ENCODE measurements at regions not wholly inside any gene's neighbourhood (a gene's known extent, or its start where the extent isn't known, plus 50 kb on each side); places are given as distances from the start of the nearest gene placed in this dataset.
"Not testable (repeated sequence)": the region's sequence is repeated elsewhere in the genome, so short reads cannot be mapped to it uniquely, and the experiment has no call there.

DNA sequence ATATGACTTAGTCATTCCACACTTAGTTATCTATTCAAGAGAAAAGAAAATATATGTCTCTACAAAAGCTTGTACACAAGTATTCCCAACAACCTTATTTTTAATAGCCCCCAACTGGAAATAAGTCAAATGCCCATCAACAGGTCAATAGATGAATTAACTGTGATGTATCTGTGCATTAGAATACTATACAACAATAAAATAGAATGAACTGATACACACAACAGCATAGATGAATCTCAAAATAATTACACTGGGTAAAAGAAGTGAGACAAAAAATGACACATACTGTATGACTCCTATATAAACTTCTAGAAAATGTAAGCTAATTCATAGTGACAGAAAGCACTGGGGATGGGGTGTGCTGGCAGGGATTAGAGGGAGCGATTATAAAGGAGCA lies 354.1 kb upstream of the DIPK2B start:
- no peak for DNase-seq (ENCODE audit: low spot score)
- in situ Hi-C loops (cut with MboI; ENCODE audit: low pct_unique_long_range_greater_than_20kb, low sequenced_read_pairs, unreplicated experiment) = no loop called here
- no peak for TF ChIP-seq CTCF (IDR thresholded peaks at IDR 0.05; ENCODE audit: extremely low read depth, insufficient read depth, missing control alignments)

DNA sequence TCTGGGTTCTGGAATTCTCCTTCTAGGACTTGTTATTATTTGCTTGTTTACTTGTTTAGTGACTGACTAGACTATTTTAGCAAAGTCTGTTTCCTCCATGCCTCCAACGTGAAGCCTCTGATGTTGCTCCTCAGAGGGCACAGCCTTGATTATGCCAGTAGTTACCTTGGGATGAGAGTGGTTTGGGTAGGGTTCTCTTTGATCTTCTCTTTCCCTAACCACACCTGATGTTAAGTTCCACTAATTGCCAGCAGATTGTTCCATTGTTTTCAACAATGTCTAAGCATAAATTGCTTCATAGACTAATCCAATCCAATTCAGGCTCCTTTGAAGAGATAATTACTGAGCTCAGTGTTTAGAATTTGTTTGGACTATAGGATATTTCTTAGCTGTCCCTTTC lies 352.7 kb upstream of the DIPK2B start:
- DNase-seq (ENCODE audit: low spot score) = no peak
- in situ Hi-C loops (cut with MboI; ENCODE audit: low pct_unique_long_range_greater_than_20kb, low sequenced_read_pairs, unreplicated experiment) = no loop called here
- TF ChIP-seq CTCF (IDR thresholded peaks at IDR 0.05; ENCODE audit: extremely low read depth, insufficient read depth, missing control alignments) = no peak

DNA sequence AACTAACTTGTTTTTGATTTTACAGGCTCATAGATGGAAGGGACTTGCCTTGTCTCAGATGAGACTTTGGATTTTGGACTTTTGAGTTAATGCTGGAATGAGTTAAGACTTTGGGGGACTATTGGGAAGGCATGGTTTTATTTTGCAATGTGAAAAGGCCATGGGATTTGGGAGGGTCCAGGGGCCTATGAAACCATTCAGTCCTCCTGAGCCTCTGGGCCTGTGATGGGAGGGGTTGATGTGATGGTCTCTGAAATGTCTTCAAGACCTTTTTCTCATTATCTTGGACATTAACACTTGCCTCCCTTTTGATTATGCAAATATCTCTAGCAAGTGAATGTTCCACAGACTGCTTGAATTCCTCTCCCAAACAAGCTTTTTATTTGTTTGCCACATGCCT lies 346.0 kb upstream of the DIPK2B start:
- in situ Hi-C loops (cut with MboI; ENCODE audit: low pct_unique_long_range_greater_than_20kb, low sequenced_read_pairs, unreplicated experiment) = loop anchor here (25.0 kb wide), 1 partner anchor 291 kb away; no protein-coding TSS in a partner anchor
- not testable (repeated sequence) for DNase-seq (ENCODE audit: low spot score)

DNA sequence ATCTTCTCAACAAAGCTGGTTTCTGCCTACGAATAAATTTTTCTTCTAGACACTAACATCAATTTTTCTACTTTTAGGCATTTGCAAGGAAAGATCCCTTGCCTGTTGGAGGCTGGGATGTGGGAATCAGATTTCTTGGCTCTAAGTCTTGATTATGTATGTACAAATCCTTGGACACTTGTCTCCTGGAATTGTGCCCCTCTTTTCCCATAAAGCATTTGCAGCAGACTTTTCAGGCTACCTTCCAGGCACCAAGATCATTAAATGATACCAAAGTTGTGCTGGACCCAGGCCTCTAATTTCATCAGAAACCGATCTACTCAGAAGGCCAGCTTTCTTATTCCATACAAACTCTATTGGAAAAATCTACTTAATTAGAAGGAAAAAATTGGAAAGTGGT lies 339.5 kb upstream of the DIPK2B start:
- DNase-seq (ENCODE audit: low spot score) = no peak
- TF ChIP-seq CTCF (IDR thresholded peaks at IDR 0.05; ENCODE audit: extremely low read depth, insufficient read depth, missing control alignments) = no peak
- in situ Hi-C loops (cut with MboI; ENCODE audit: low pct_unique_long_range_greater_than_20kb, low sequenced_read_pairs, unreplicated experiment) = loop anchor here (25.0 kb wide), 1 partner anchor 297 kb away; no protein-coding TSS in a partner anchor

GRCh38 chrX:45537936-45538335 lies 337.3 kb upstream of the DIPK2B start:
- DNase-seq (ENCODE audit: low spot score) = no peak
- TF ChIP-seq CTCF (IDR thresholded peaks at IDR 0.05; ENCODE audit: extremely low read depth, insufficient read depth, missing control alignments) = no peak
- in situ Hi-C loops (cut with MboI; ENCODE audit: low pct_unique_long_range_greater_than_20kb, low sequenced_read_pairs, unreplicated experiment) = loop anchor here (25.0 kb wide), 1 partner anchor 299 kb away; no protein-coding TSS in a partner anchor

- in situ Hi-C loops (cut with MboI; ENCODE audit: low pct_unique_long_range_greater_than_20kb, low sequenced_read_pairs, unreplicated experiment) = loop anchor here (25.0 kb wide), 1 partner anchor 309 kb away; no protein-coding TSS in a partner anchor
- DNase-seq (ENCODE audit: low spot score) = no peak
- TF ChIP-seq CTCF (IDR thresholded peaks at IDR 0.05; ENCODE audit: extremely low read depth, insufficient read depth, missing control alignments) = no peak
Observed at GRCh38 chrX:45527834-45528233, 327.2 kb upstream of the DIPK2B start.

DNA sequence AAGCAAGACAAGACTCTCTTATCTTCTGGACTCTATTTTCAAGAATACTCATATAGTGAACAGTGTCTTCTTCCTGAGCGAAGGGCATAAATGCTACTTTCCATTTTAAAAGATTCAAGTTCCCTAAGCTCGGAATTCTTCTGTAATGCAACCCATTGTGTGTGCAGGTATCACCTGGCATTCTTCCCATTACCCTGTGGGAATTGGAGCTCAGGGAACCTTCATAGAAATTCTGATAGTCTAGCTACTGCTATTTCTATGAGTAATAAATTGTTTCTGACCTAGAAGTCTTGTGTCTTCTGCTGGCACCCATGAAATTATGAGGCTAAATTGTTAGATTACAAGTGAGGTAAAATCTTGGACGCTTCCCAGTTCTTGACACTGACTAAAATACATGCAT lies 324.1 kb upstream of the DIPK2B start:
- in situ Hi-C loops (cut with MboI; ENCODE audit: low pct_unique_long_range_greater_than_20kb, low sequenced_read_pairs, unreplicated experiment) = loop anchor here (25.0 kb wide), 1 partner anchor 312 kb away; no protein-coding TSS in a partner anchor
- DNase-seq (ENCODE audit: low spot score) = no peak

More for the DNA sequence above, 324.1 kb upstream of the DIPK2B start:
- TF ChIP-seq CTCF (IDR thresholded peaks at IDR 0.05; ENCODE audit: extremely low read depth, insufficient read depth, missing control alignments) = no peak
